Mucosa of rectum (tissue), 2 donors: ENCODE measurements at regions not wholly inside any gene's neighbourhood (a gene's known extent, or its start where the extent isn't known, plus 50 kb on each side); places are given as distances from the start of the nearest gene placed in this dataset.

ENCODE experiments used
- H3K27ac ChIP-seq, 2 donors: one replicate each; pipeline ENCODE4 v1.7.0; 2013; ENCODE audit warnings: inconsistent platforms in 2 of 2, low read depth in 2 of 2, low read length in 2 of 2
- H3K27me3 ChIP-seq, 2 donors: one replicate each; pipeline ENCODE4 v1.7.0; 2013; ENCODE audit warnings: low read length in 2 of 2; ENCODE audit not compliant: control insufficient read depth in 2 of 2, insufficient read depth in 2 of 2
- H3K36me3 ChIP-seq, 2 donors: one replicate each; pipeline ENCODE4 v1.7.0; 2013; ENCODE audit warnings: low read length in 2 of 2; ENCODE audit not compliant: control insufficient read depth in 2 of 2, insufficient read depth in 2 of 2
- H3K4me1 ChIP-seq, 2 donors: one replicate each; pipeline ENCODE4 v1.7.0; 2013; ENCODE audit warnings: low read length in 2 of 2, mild to moderate bottlenecking in 1 of 2; ENCODE audit not compliant: control insufficient read depth in 2 of 2, insufficient read depth in 2 of 2
- H3K4me3 ChIP-seq, 2 donors: one replicate each; pipeline ENCODE4 v1.7.0; 2013; ENCODE audit warnings: low read length in 2 of 2
- H3K9ac ChIP-seq, 2 donors: one replicate each; pipeline ENCODE4 v1.7.0; 2013; ENCODE audit warnings: low read length in 2 of 2, low read depth in 1 of 2, mild to moderate bottlenecking in 1 of 2
- H3K9me3 ChIP-seq, 2 donors: one replicate each; pipeline ENCODE4 v1.7.0; 2013; ENCODE audit warnings: low read length in 2 of 2; ENCODE audit not compliant: control insufficient read depth in 2 of 2
- donor health status: healthy.
- donor health status: Normal muscosa, but diverticular disease.

DNA sequence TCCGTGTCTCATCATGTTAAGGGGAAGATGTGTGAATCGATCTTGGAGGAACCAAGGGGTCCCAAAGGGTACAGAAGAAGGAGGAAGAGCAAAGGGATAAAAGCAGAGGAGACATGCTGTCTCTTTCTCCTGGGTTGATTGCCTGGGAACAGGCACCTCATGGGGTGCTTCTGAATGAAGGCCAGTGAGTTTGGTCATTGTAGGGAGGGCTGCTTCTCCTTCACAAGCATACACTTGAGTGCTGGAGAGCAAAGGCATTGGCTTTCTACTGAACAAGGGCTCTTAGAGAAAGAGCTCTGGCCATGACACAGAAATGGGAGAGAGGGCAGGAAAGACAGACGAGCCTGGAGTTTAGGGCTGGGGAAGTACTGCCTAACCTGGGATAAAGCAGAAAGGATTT, 146.7 kb upstream of the NPY start:
- Histone ChIP-seq H3K9ac (no peak overlapping the region), H3K4me3 (no peak overlapping the region), H3K27ac (no peak overlapping the region), H3K4me1 (peaks cover 0 to 3% of the 10 kb centered on the region in 2 donors), H3K36me3 (no peaks in the 10 kb centered on the region), H3K27me3 (no peaks in the 10 kb centered on the region), H3K9me3 (no peaks in the 10 kb centered on the region)

DNA sequence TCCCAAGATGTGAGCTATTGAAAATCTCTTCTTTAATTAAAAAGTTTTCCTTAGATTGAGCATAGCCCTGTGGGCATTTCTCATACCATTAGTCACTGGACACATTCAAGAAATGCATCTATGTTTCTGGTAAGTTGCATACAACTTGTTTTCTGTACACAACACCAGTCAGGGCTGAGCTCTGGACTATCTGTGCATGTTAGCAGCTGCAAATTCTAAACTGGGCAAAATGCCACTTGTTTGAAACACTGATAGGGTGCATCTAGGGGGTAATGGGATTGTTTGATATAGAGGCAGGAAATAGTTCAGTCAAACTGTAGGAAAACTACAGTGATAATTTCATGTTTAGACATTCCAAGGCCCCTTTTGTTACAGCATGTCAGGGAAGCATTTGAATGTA, 145.6 kb upstream of the NPY start:
- no peak overlapping the region for H3K27ac ChIP-seq
- H3K9me3 ChIP-seq = no peaks in the 10 kb centered on the region
- H3K4me3 ChIP-seq = no peak overlapping the region
- H3K9ac ChIP-seq = no peak overlapping the region
- H3K4me1 ChIP-seq = peaks cover 0 to 3% of the 10 kb centered on the region in 2 donors
- H3K27me3 ChIP-seq = no peaks in the 10 kb centered on the region
- H3K36me3 ChIP-seq = no peaks in the 10 kb centered on the region

DNA sequence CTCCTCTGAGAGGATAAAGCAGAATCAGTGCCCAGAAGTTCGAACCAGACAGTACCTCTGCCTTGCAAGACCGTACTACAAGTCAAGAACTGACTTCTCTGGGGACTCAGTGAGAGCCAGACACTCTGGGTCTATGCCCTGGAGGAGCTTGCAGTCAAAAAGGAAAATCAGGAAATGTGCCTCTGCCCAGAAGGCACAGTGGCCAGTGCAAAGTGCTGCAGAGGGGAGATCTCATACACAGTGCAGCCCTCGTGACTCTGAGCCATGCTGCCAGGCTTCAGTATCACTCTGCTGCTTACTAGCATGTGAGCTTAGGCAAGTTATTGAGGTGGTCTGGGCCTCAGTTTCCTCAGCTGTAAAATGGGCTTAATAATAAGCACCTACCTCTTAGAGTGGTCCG, 144.0 kb upstream of the NPY start:
- Histone ChIP-seq H3K4me3 (no peak overlapping the region), H3K9me3 (no peaks in the 10 kb centered on the region), H3K9ac (no peak overlapping the region), H3K36me3 (no peaks in the 10 kb centered on the region), H3K27me3 (no peaks in the 10 kb centered on the region), H3K4me1 (peaks cover 0 to 3% of the 10 kb centered on the region in 2 donors), H3K27ac (no peak overlapping the region)

DNA sequence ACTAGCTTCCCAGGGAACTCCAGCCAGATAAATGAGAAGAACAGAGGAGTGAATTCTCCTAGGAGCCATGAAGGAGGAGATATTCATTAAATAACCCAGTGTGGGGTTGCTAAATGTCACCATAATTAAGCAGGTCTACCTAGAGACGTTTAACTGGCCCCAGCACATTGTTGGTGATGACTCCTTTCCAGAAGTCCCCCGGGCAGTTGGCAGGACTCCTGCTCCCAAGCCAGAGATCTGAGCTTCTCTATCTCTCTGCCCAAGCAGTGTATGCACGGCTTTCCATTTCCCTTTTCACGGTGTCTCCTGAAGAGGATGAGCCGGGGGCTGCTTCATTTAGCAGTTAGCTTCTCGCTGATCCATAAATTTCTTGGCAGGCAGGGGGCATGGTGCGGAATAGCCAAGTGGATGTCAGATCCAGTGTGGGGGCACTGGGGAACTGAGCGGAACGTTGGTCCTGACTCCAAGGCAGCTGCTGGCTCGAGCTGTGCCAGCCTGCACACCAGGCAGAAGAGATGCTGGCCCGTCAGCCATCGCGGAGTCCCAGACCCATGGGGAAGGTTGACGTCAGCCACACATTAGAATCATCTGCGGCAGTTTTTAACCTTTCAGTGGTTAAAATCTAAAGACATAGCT, 142.0 kb upstream of the NPY start:
- H3K4me3 ChIP-seq = no peak overlapping the region
- H3K36me3 ChIP-seq = no peaks in the 10 kb centered on the region
- no peaks in the 10 kb centered on the region for H3K9me3 ChIP-seq
- H3K4me1 ChIP-seq = peaks cover 0 to 3% of the 10 kb centered on the region in 2 donors
- no peak overlapping the region for H3K27ac ChIP-seq
- no peaks in the 10 kb centered on the region for H3K27me3 ChIP-seq
- no peak overlapping the region for H3K9ac ChIP-seq

DNA sequence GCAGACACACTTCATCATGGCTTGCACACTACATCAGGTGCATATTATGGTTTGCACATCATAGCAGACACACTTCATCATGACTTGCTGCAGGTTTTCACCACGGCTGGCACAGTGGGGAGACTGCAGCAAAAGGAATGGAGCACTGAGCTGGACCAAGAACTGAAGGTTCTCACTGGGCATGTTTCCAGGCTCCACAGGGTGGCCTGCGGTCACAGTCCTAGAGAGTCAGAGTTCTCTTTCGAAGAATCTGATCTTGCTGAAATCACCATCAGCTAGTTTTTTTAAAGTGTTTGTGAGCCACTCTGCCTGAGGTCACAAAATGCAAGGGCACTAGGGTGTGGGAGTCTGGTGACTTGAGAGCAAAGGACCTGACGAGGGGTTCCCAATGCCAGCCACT, 140.4 kb upstream of the NPY start:
- Histone ChIP-seq H3K9me3 (no peaks in the 10 kb centered on the region), H3K36me3 (no peaks in the 10 kb centered on the region), H3K27ac (no peak overlapping the region), H3K27me3 (no peaks in the 10 kb centered on the region), H3K4me3 (no peak overlapping the region), H3K4me1 (peaks cover 0 to 3% of the 10 kb centered on the region in 2 donors), H3K9ac (no peak overlapping the region)

DNA sequence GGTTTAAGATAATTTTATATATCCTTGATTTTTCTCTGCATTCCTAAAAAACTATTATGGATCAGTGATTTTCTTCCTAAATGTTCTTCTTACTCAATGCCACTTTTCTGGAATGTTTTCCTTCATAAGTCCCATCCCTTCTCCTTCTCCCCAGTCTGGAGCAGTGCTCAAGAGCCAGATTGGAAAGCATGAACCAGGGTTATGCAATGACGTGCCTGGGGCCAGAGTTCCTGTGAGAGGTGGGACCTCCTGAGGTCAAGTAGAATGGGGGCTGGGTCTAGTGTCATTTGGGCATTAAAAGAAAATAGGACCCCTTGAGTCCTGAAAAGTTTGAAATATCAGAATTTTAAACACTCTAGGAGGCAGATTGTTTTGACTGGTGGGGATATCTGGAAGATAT, 132.0 kb upstream of the NPY start:
- Histone ChIP-seq H3K4me1 (peaks cover 3 to 12% of the 10 kb centered on the region in 2 donors), H3K9me3 (no peaks in the 10 kb centered on the region), H3K9ac (no peak overlapping the region), H3K4me3 (no peak overlapping the region), H3K27me3 (no peaks in the 10 kb centered on the region), H3K27ac (peak overlapping the region; percentile 21 to 57), H3K36me3 (no peaks in the 10 kb centered on the region)

DNA sequence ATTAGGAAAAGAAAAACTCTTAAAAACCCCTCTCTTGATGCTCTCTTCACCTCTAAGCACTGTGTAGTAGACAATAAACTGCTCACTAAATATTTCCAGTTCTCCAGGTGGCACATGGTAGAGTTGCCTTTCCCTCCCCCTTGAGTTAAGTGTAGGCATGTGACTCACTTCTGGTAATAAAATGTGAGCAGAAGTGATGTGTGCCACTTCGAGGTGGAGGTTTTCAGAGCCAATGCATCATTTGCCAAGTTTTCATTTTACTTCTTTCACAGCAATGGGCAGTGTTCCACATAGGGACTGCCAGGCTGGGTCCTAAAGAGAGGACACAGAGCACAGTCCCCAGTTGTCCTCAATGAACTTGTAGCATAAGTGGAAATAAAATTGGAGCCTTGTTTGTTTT, 131.6 kb upstream of the NPY start:
- Histone ChIP-seq H3K4me3 (peak overlapping the region; percentile 51 to 60), H3K27ac (peak overlapping the region; percentile 79 to 90), H3K36me3 (no peaks in the 10 kb centered on the region), H3K9me3 (no peaks in the 10 kb centered on the region), H3K4me1 (peaks cover 3 to 12% of the 10 kb centered on the region in 2 donors), H3K9ac (peak overlapping the region in 1 of 2 donors; percentile 26), H3K27me3 (no peaks in the 10 kb centered on the region)

DNA sequence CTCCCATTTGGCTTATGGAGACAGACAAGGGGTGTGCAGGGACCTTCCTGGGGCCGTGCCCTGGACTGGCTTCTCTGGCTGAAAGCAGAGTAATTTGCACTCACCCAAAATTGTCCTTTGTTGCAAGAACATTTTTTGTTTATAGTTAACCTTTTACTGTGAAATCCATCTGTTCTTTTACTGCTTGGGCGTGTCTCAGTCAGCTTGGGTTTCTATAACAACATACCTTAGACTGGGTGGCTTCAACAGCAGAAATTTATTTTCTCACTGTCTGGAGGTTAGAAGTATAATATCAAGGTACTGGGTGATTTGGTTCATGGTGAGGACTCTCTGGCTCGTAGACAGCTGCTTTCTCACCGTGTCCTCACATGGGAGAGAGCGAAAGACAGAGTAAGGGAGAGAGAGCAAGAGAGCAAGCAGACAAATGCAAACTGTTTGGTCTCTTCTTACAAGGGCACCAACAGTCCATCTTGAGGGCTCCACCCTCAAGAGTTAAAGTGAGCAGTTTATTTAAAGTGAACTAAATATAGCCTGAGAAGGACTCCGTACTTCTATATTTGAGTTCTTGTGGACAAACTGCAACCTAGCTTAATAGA, 131.0 kb upstream of the NPY start:
- H3K9ac ChIP-seq = peak overlapping the region in 1 of 2 donors; percentile 26
- H3K27me3 ChIP-seq = no peaks in the 10 kb centered on the region
- H3K4me3 ChIP-seq = peak overlapping the region; percentile 51 to 60
- H3K9me3 ChIP-seq = no peaks in the 10 kb centered on the region
- peaks cover 3 to 12% of the 10 kb centered on the region in 2 donors for H3K4me1 ChIP-seq
- no peaks in the 10 kb centered on the region for H3K36me3 ChIP-seq
- peak overlapping the region; percentile 79 to 90 for H3K27ac ChIP-seq

DNA sequence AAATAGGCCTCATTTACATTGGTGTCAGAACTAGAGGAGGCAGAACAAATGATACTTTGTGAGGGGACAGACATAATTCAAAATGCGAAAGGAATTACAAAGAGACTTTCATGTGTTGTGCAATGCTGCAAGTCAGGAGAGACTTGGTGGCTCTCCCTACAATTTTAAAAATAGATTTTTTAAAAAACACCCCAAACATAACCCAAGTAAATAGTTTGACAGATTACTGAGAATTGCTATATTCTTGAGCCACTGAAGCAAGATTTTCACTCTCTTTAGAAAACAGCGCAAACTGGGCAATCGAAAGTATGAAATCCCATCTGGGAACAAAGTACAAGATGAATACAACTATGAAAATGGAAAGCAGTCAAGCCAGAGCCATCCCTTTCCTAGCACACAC, 126.3 kb upstream of the NPY start:
- Histone ChIP-seq H3K4me3 (no peak overlapping the region), H3K27me3 (no peaks in the 10 kb centered on the region), H3K9me3 (no peaks in the 10 kb centered on the region), H3K4me1 (peaks cover 2 to 5% of the 10 kb centered on the region in 2 donors), H3K27ac (no peak overlapping the region), H3K9ac (no peak overlapping the region), H3K36me3 (no peaks in the 10 kb centered on the region)

DNA sequence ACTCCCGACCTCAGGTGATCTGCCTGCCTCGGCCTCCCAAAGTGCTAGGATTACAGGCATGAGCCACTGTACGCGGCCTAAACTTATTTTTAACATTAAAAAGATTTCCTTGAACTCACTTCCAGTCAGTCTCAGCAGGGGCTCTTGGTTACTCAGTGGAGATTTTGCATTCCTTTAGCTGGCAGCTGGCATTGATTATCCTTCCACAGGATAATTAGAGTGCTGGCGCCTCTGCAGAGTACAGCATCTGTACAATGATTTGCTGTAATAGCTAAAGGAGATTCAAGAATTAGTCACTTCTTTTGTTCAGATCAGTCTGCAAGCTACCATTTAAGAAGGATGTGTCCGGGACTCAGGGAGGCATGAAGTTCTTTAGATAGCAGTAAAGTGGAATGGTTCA, 125.0 kb upstream of the NPY start:
- Histone ChIP-seq H3K4me3 (no peak overlapping the region), H3K9ac (no peak overlapping the region), H3K27me3 (no peaks in the 10 kb centered on the region), H3K27ac (no peak overlapping the region), H3K4me1 (no peaks in the 10 kb centered on the region), H3K9me3 (no peaks in the 10 kb centered on the region), H3K36me3 (no peaks in the 10 kb centered on the region)
